ENCODE measurements at regions not wholly inside any gene's neighbourhood (a gene's known extent, or its start where the extent isn't known, plus 50 kb on each side); places are given as distances from the start of the nearest gene placed in this dataset.
"Not testable (repeated sequence)": the region's sequence is repeated elsewhere in the genome, so short reads cannot be mapped to it uniquely, and the experiment has no call there.

GRCh38 chr4:33974270-33974669, 2270.0 kb downstream of the ARAP2 start:
- POLR2A ChIA-PET = no interaction called here
- TF ChIP-seq CTCF (IDR thresholded peaks at IDR 0.05; ENCODE audit: control extremely low read depth, extremely low read depth, low read depth, missing control alignments) = no peak
- no peak for DNase-seq (ENCODE audit: extremely low spot score)
- CTCF ChIA-PET = no interaction called here

- CTCF ChIA-PET = no interaction called here
- DNase-seq (ENCODE audit: extremely low spot score) = no peak
Observed at GRCh38 chr4:33975995-33976394, 2268.3 kb downstream of the ARAP2 start.

GRCh38 chr4:33979781-33980180, 2264.5 kb downstream of the ARAP2 start:
- CTCF ChIA-PET = interaction anchor here (1.0 kb wide), 1 partner anchor 12 kb away, joined by 3 read pairs; no protein-coding TSS in a partner anchor
- DNase-seq (ENCODE audit: extremely low spot score); POLR2A ChIA-PET: not testable (repeated sequence)

More at GRCh38 chr4:33975995-33976394, 2268.3 kb downstream of the ARAP2 start:
- POLR2A ChIA-PET = no interaction called here
- TF ChIP-seq CTCF (IDR thresholded peaks at IDR 0.05; ENCODE audit: control extremely low read depth, extremely low read depth, low read depth, missing control alignments) = no peak

GRCh38 chr4:33980361-33980760, 2264.0 kb downstream of the ARAP2 start:
- ChIA-PET POLR2A (no interaction called here), CTCF (no interaction called here)
- no peak for TF ChIP-seq CTCF (IDR thresholded peaks at IDR 0.05; ENCODE audit: control extremely low read depth, extremely low read depth, low read depth, missing control alignments)
- no peak for DNase-seq (ENCODE audit: extremely low spot score)

GRCh38 chr4:33989820-33990443, 2254.4 kb downstream of the ARAP2 start:
- TF ChIP-seq CTCF (IDR thresholded peaks at IDR 0.05; ENCODE audit: control extremely low read depth, extremely low read depth, low read depth, missing control alignments) = no peak
- POLR2A ChIA-PET = no interaction called here
- DNase-seq (ENCODE audit: extremely low spot score) = no peak

GRCh38 chr4:33996075-33996718, 2248.1 kb downstream of the ARAP2 start:
- no peak for DNase-seq (ENCODE audit: extremely low spot score)
- no peak for TF ChIP-seq CTCF (IDR thresholded peaks at IDR 0.05; ENCODE audit: control extremely low read depth, extremely low read depth, low read depth, missing control alignments)
- CTCF ChIA-PET = no interaction called here
- POLR2A ChIA-PET = no interaction called here

More at GRCh38 chr4:33989820-33990443, 2254.4 kb downstream of the ARAP2 start:
- CTCF ChIA-PET = no interaction called here

- POLR2A ChIA-PET = no interaction called here
- TF ChIP-seq CTCF (IDR thresholded peaks at IDR 0.05; ENCODE audit: control extremely low read depth, extremely low read depth, low read depth, missing control alignments) = no peak
- CTCF ChIA-PET = no interaction called here
- DNase-seq (ENCODE audit: extremely low spot score) = no peak
Observed at GRCh38 chr4:33998291-33998690, 2246.0 kb downstream of the ARAP2 start.
